ENCODE measurements at regions not wholly inside any gene's neighbourhood (a gene's known extent, or its start where the extent isn't known, plus 50 kb on each side); places are given as distances from the start of the nearest gene placed in this dataset.

DNA sequence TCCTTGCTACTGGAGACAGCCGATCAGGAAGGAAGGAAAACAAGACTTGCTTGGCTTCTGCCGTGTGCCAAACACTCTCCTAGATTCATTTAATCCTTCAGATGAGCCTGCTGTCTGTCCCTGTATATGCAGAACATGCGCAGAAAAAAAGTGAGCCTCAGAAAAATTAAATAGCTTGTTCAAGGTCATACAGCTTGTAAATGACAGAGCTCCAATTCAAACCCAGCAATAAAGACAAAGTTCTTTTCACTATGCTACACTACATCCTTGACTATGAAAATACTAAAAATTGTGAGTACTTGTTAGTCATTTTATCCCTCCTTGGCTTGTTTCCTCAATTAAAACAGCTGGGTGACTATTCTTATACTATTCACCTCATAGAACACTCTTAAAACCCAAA, 121.4 kb downstream of the KCNRG start:
- no peak for TF ChIP-seq EP300 (IDR thresholded peaks at IDR 0.05)
- TF ChIP-seq, protein P1, sequence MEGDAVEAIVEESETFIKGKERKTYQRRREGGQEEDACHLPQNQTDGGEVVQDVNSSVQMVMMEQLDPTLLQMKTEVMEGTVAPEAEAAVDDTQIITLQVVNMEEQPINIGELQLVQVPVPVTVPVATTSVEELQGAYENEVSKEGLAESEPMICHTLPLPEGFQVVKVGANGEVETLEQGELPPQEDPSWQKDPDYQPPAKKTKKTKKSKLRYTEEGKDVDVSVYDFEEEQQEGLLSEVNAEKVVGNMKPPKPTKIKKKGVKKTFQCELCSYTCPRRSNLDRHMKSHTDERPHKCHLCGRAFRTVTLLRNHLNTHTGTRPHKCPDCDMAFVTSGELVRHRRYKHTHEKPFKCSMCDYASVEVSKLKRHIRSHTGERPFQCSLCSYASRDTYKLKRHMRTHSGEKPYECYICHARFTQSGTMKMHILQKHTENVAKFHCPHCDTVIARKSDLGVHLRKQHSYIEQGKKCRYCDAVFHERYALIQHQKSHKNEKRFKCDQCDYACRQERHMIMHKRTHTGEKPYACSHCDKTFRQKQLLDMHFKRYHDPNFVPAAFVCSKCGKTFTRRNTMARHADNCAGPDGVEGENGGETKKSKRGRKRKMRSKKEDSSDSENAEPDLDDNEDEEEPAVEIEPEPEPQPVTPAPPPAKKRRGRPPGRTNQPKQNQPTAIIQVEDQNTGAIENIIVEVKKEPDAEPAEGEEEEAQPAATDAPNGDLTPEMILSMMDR (IDR thresholded peaks at IDR 0.05), result no peak
- no peak for TF ChIP-seq POLR2AphosphoS5 (IDR thresholded peaks at IDR 0.05)
- no peak for TF ChIP-seq POLR2A (IDR thresholded peaks at IDR 0.05)
